Sigmoid colon (tissue), 6 donors: ENCODE measurements at regions not wholly inside any gene's neighbourhood (a gene's known extent, or its start where the extent isn't known, plus 50 kb on each side); places are given as distances from the start of the nearest gene placed in this dataset.

Experiments used
- DNase-seq: peaks from one replicate; pipeline ENCODE4 v3.0.0-alpha.2; 2019
- H3K27ac ChIP-seq, 4 donors: fragments of 200-600 bp; sonication (generic); one replicate each; pipeline ENCODE4 v1.5.1; 2016 to 2019; ENCODE audit warnings: mild to moderate bottlenecking in 1 of 4
- H3K27me3 ChIP-seq, 3 donors: fragments of 200-600 bp; sonication (generic); one replicate each; pipeline ENCODE4 v1.5.1; 2019; ENCODE audit warnings: mild to moderate bottlenecking in 1 of 3
- H3K36me3 ChIP-seq, 4 donors: fragments of 200-600 bp; sonication (generic); one replicate each; pipeline ENCODE4 v1.5.1; 2016 to 2019
- H3K4me1 ChIP-seq, 4 donors: fragments of 200-600 bp; sonication (generic); one replicate each; pipeline ENCODE4 v1.5.1; 2017 to 2019
- H3K4me3 ChIP-seq, 4 donors: fragments of 200-600 bp; sonication (generic); one replicate each; pipeline ENCODE4 v1.5.1; 2017 to 2019; ENCODE audit warnings: mild to moderate bottlenecking in 2 of 4, moderate library complexity in 1 of 4
- H3K9me3 ChIP-seq, 4 donors: fragments of 200-600 bp in 3 of 4; sonication (generic) in 3 of 4; one replicate each; pipeline versions ENCODE4 v1.5.1 to v1.6.1; 2013 to 2019
- CTCF ChIP-seq, 4 experiments: fragments of 450-650 bp in 3 of 4; fragments of 200-600 bp in 1 of 4; IDR thresholded peaks; one replicate each; pipeline ENCODE4 v1.5.1; 2016 to 2019; ENCODE audit warnings: antibody characterized with exemption in 4 of 4, mild to moderate bottlenecking in 3 of 4, moderate library complexity in 2 of 4
- EP300 ChIP-seq, 4 donors: sonication (generic); formaldehyde crosslinking; IDR thresholded peaks; one replicate each; pipeline ENCODE4 v1.6.1; 2017; ENCODE audit warnings: antibody characterized with exemption in 4 of 4
- POLR2A ChIP-seq, 2 donors: fragments of 450-650 bp; IDR thresholded peaks; one replicate each; pipeline ENCODE4 v1.6.1; 2016; ENCODE audit warnings: antibody characterized with exemption in 2 of 2, mild to moderate bottlenecking in 2 of 2, moderate library complexity in 2 of 2
- POLR2AphosphoS5 ChIP-seq, 4 donors: sonication (generic); formaldehyde crosslinking; IDR thresholded peaks; one replicate each; pipeline ENCODE4 v1.6.1; 2017; ENCODE audit warnings: antibody characterized with exemption in 4 of 4
- WGBS, 2 donors: extraction: QIAGEN DNeasy Blood & Tissue Kit; methylation state at CpG; one replicate each; pipeline ENCODE4 v1.1.7; 2013; 5-methylcytosine and 5-hydroxymethylcytosine counted together
- intact Hi-C: fragments of 100-400 bp; cut with DNase I; formaldehyde crosslinking; loops from one replicate; pipeline ENCODE4 v1.15.1; 2023
- donor health status: healthy with polysubstance abuse.
- donor health status: healthy.

- Histone ChIP-seq H3K9me3 (no peaks in the 10 kb centered on the region), H3K4me1 (no peaks in the 10 kb centered on the region), H3K36me3 (no peaks in the 10 kb centered on the region), H3K27me3 (no peaks in the 10 kb centered on the region), H3K4me3 (no peak overlapping the region), H3K27ac (no peak overlapping the region)
- no peak for DNase-seq
- whole genome bisulfite sequencing, 2 donors, result 76 to 83% methylated on average over 8 of the region's 8 CpGs
- TF ChIP-seq EP300 (IDR thresholded peaks at IDR 0.05), result no peak
- TF ChIP-seq POLR2AphosphoS5 (IDR thresholded peaks at IDR 0.05), result no peak
- no peak for TF ChIP-seq CTCF (IDR thresholded peaks at IDR 0.05)
- no peak for TF ChIP-seq POLR2A (IDR thresholded peaks at IDR 0.05)
- intact Hi-C loops, result no loop called here
These were observed 1029.3 kb downstream of the TECRL start for GRCh38 chr4:63379750-63380522.

GRCh38 chr4:63371001-63371400 is 1038.2 kb downstream of the TECRL start:
- no peaks in the 10 kb centered on the region for H3K27me3 ChIP-seq
- no peaks in the 10 kb centered on the region for H3K36me3 ChIP-seq
- H3K27ac ChIP-seq, result no peak overlapping the region
- intact Hi-C loops, result no loop called here
- H3K4me1 ChIP-seq, result no peaks in the 10 kb centered on the region
- no peak for DNase-seq
- H3K9me3 ChIP-seq, result no peaks in the 10 kb centered on the region
- H3K4me3 ChIP-seq, result no peak overlapping the region
- TF ChIP-seq EP300 (IDR thresholded peaks at IDR 0.05), result no peak
- TF ChIP-seq POLR2AphosphoS5 (IDR thresholded peaks at IDR 0.05), result no peak
- no peak for TF ChIP-seq POLR2A (IDR thresholded peaks at IDR 0.05)

- intact Hi-C loops, result no loop called here
- no peak for DNase-seq
- 81 to 88% methylated on average over 2 of the region's 2 CpGs for WGBS, 2 donors
- TF ChIP-seq POLR2AphosphoS5 (IDR thresholded peaks at IDR 0.05), result no peak
- no peak for TF ChIP-seq CTCF (IDR thresholded peaks at IDR 0.05)
- no peak for TF ChIP-seq EP300 (IDR thresholded peaks at IDR 0.05)
- no peak for TF ChIP-seq POLR2A (IDR thresholded peaks at IDR 0.05)
- Histone ChIP-seq H3K4me3 (no peak overlapping the region), H3K4me1 (peaks cover 0 to 5% (median 0%) of the 10 kb centered on the region in 4 donors), H3K9me3 (no peaks in the 10 kb centered on the region), H3K27me3 (no peaks in the 10 kb centered on the region), H3K36me3 (no peaks in the 10 kb centered on the region), H3K27ac (no peak overlapping the region)
These were observed 1047.6 kb downstream of the TECRL start for GRCh38 chr4:63361628-63362027.

- H3K36me3 ChIP-seq, result no peaks in the 10 kb centered on the region
- peaks cover 0 to 5% (median 0%) of the 10 kb centered on the region in 4 donors for H3K4me1 ChIP-seq
- no peaks in the 10 kb centered on the region for H3K27me3 ChIP-seq
- no peak overlapping the region for H3K4me3 ChIP-seq
- WGBS, 2 donors, result 75 to 76% methylated on average over 3 of the region's 3 CpGs
- no peak for TF ChIP-seq EP300 (IDR thresholded peaks at IDR 0.05)
- no peak for TF ChIP-seq POLR2A (IDR thresholded peaks at IDR 0.05)
- TF ChIP-seq POLR2AphosphoS5 (IDR thresholded peaks at IDR 0.05), result no peak
- TF ChIP-seq CTCF (IDR thresholded peaks at IDR 0.05), result no peak
- no peaks in the 10 kb centered on the region for H3K9me3 ChIP-seq
- intact Hi-C loops, result no loop called here
- no peak overlapping the region for H3K27ac ChIP-seq
- no peak for DNase-seq
These were observed 1048.2 kb downstream of the TECRL start for GRCh38 chr4:63361066-63361465.

- no peak for DNase-seq
- no peak for TF ChIP-seq POLR2A (IDR thresholded peaks at IDR 0.05)
- no peak for TF ChIP-seq CTCF (IDR thresholded peaks at IDR 0.05)
- TF ChIP-seq EP300 (IDR thresholded peaks at IDR 0.05), result no peak
- TF ChIP-seq POLR2AphosphoS5 (IDR thresholded peaks at IDR 0.05), result no peak
- intact Hi-C loops, result no loop called here
- Histone ChIP-seq H3K36me3 (no peaks in the 10 kb centered on the region), H3K27me3 (no peaks in the 10 kb centered on the region), H3K27ac (no peak overlapping the region), H3K9me3 (peaks cover 0 to 8% (median 0%) of the 10 kb centered on the region in 4 donors), H3K4me3 (no peak overlapping the region), H3K4me1 (no peaks in the 10 kb centered on the region)
- WGBS, 2 donors, result 97 to 98% methylated on average over 21 of the region's 21 CpGs
These were observed 1059.6 kb downstream of the TECRL start for GRCh38 chr4:63349674-63350025.
